ENCODE measurements at regions not wholly inside any gene's neighbourhood (a gene's known extent, or its start where the extent isn't known, plus 50 kb on each side); places are given as distances from the start of the nearest gene placed in this dataset.

GRCh38 chr15:70475921-70476320 is 287.4 kb downstream of the UACA start:
- intact Hi-C loops (cut with micrococcal nuclease) = no loop called here
- Histone ChIP-seq H3K27ac (replicated peaks) (no peak overlapping the region), H3K9me3 (replicated peaks) (no peaks in the 10 kb centered on the region), H3K27me3 (ENCODE audit: low read depth) (peaks cover 51% of the 10 kb centered on the region), H3K4me3 (no peak overlapping the region), H3K36me3 (no peaks in the 10 kb centered on the region), H3K4me1 (peaks cover 22% of the 10 kb centered on the region)
- no peak for DNase-seq
- TF ChIP-seq CTCF (IDR thresholded peaks at IDR 0.05; ENCODE audit: borderline replicate concordance) = no peak

- Histone ChIP-seq H3K9me3 (replicated peaks) (no peaks in the 10 kb centered on the region), H3K4me1 (peaks cover 22% of the 10 kb centered on the region), H3K27me3 (ENCODE audit: low read depth) (peaks cover 53% of the 10 kb centered on the region), H3K27ac (replicated peaks) (peak overlapping the region; percentile 47), H3K4me3 (peak overlapping the region; percentile 30), H3K36me3 (no peaks in the 10 kb centered on the region)
- DNase-seq = no peak
- TF ChIP-seq CTCF (IDR thresholded peaks at IDR 0.05; ENCODE audit: borderline replicate concordance) = no peak
- intact Hi-C loops (cut with micrococcal nuclease) = no loop called here
Measured at GRCh38 chr15:70475407-70475781, 288.0 kb downstream of the UACA start.

- peak; percentile 36 for DNase-seq
- Histone ChIP-seq H3K36me3 (no peaks in the 10 kb centered on the region), H3K4me3 (peak overlapping the region; percentile 30), H3K27me3 (ENCODE audit: low read depth) (peaks cover 59% of the 10 kb centered on the region), H3K4me1 (peaks cover 22% of the 10 kb centered on the region), H3K9me3 (replicated peaks) (no peaks in the 10 kb centered on the region), H3K27ac (replicated peaks) (peak overlapping the region; percentile 47)
- intact Hi-C loops (cut with micrococcal nuclease) = no loop called here
- no peak for TF ChIP-seq CTCF (IDR thresholded peaks at IDR 0.05; ENCODE audit: borderline replicate concordance)
Measured at GRCh38 chr15:70474471-70475406, 288.6 kb downstream of the UACA start.

GRCh38 chr15:70473581-70474370 is 289.6 kb downstream of the UACA start:
- Histone ChIP-seq H3K27me3 (ENCODE audit: low read depth) (peaks cover 63% of the 10 kb centered on the region), H3K4me1 (peaks cover 22% of the 10 kb centered on the region), H3K36me3 (no peaks in the 10 kb centered on the region), H3K9me3 (replicated peaks) (no peaks in the 10 kb centered on the region), H3K27ac (replicated peaks) (peak overlapping the region; percentile 47), H3K4me3 (no peak overlapping the region)
- intact Hi-C loops (cut with micrococcal nuclease) = no loop called here
- TF ChIP-seq CTCF (IDR thresholded peaks at IDR 0.05; ENCODE audit: borderline replicate concordance) = no peak
- no peak for DNase-seq

GRCh38 chr15:70471517-70471916 is 291.8 kb downstream of the UACA start:
- intact Hi-C loops (cut with micrococcal nuclease) = no loop called here
- H3K27ac ChIP-seq (replicated peaks) = no peak overlapping the region
- H3K36me3 ChIP-seq = no peaks in the 10 kb centered on the region
- peaks cover 56% of the 10 kb centered on the region for H3K27me3 ChIP-seq (ENCODE audit: low read depth)
- no peak for DNase-seq
- H3K9me3 ChIP-seq (replicated peaks) = no peaks in the 10 kb centered on the region
- no peak overlapping the region for H3K4me3 ChIP-seq
- no peak for TF ChIP-seq CTCF (IDR thresholded peaks at IDR 0.05; ENCODE audit: borderline replicate concordance)
- H3K4me1 ChIP-seq = peaks cover 22% of the 10 kb centered on the region

Data from left ventricle myocardium inferior (tissue), 1 donor.